ENCODE measurements at regions not wholly inside any gene's neighbourhood (a gene's known extent, or its start where the extent isn't known, plus 50 kb on each side); places are given as distances from the start of the nearest gene placed in this dataset.

- no peak for TF ChIP-seq CTCF (IDR thresholded peaks at IDR 0.05; ENCODE audit: low read depth, low read length)
These were observed 122.9 kb downstream of the NUF2 start for GRCh38 chr1:163444665-163445064.

GRCh38 chr1:163450986-163451385, 129.2 kb downstream of the NUF2 start:
- Histone ChIP-seq H3K4me3 (ENCODE audit: low read depth, low read length) (no peak overlapping the region), H3K9me3 (ENCODE audit: control insufficient read depth, insufficient read depth, low read length) (no peaks in the 10 kb centered on the region), H3K27ac (ENCODE audit: low read depth, low read length) (no peak overlapping the region), H3K27me3 (ENCODE audit: control insufficient read depth, insufficient read depth, low read length) (no peaks in the 10 kb centered on the region)
- ChIA-PET POLR2A (no interaction called here), CTCF (no interaction called here)
- TF ChIP-seq CTCF (IDR thresholded peaks at IDR 0.05; ENCODE audit: low read depth, low read length), result no peak
- no peak for DNase-seq (ENCODE audit: low read depth, low spot score)

More at GRCh38 chr1:163444665-163445064, 122.9 kb downstream of the NUF2 start:
- ChIA-PET POLR2A (no interaction called here), CTCF (no interaction called here)
- Histone ChIP-seq H3K9me3 (ENCODE audit: control insufficient read depth, insufficient read depth, low read length) (no peaks in the 10 kb centered on the region), H3K4me3 (ENCODE audit: low read depth, low read length) (no peak overlapping the region), H3K27me3 (ENCODE audit: control insufficient read depth, insufficient read depth, low read length) (peaks cover 5% of the 10 kb centered on the region), H3K27ac (ENCODE audit: low read depth, low read length) (no peak overlapping the region)
- no peak for DNase-seq (ENCODE audit: low read depth, low spot score)

GRCh38 chr1:163459539-163459938, 137.8 kb downstream of the NUF2 start:
- no peak for TF ChIP-seq CTCF (IDR thresholded peaks at IDR 0.05; ENCODE audit: low read depth, low read length)
- no peak overlapping the region for H3K4me3 ChIP-seq (ENCODE audit: low read depth, low read length)
- H3K27me3 ChIP-seq (ENCODE audit: control insufficient read depth, insufficient read depth, low read length), result no peaks in the 10 kb centered on the region
- ChIA-PET POLR2A (no interaction called here), CTCF (interaction anchor here (0.7 kb wide), 1 partner anchor 102 kb away, joined by 4 read pairs; no protein-coding TSS in a partner anchor)
- no peak for DNase-seq (ENCODE audit: low read depth, low spot score)
- H3K9me3 ChIP-seq (ENCODE audit: control insufficient read depth, insufficient read depth, low read length), result no peaks in the 10 kb centered on the region
- no peak overlapping the region for H3K27ac ChIP-seq (ENCODE audit: low read depth, low read length)

GRCh38 chr1:163467289-163467688, 145.5 kb downstream of the NUF2 start:
- no peak for DNase-seq (ENCODE audit: low read depth, low spot score)
- no peak overlapping the region for H3K4me3 ChIP-seq (ENCODE audit: low read depth, low read length)
- no peaks in the 10 kb centered on the region for H3K9me3 ChIP-seq (ENCODE audit: control insufficient read depth, insufficient read depth, low read length)
- POLR2A ChIA-PET, result no interaction called here
- H3K27ac ChIP-seq (ENCODE audit: low read depth, low read length), result no peak overlapping the region
- H3K27me3 ChIP-seq (ENCODE audit: control insufficient read depth, insufficient read depth, low read length), result no peaks in the 10 kb centered on the region
- CTCF ChIA-PET, result no interaction called here
- no peak for TF ChIP-seq CTCF (IDR thresholded peaks at IDR 0.05; ENCODE audit: low read depth, low read length)

GRCh38 chr1:163471779-163472650, 150.3 kb downstream of the NUF2 start:
- H3K27ac ChIP-seq (ENCODE audit: low read depth, low read length), result no peak overlapping the region
- H3K4me3 ChIP-seq (ENCODE audit: low read depth, low read length), result no peak overlapping the region
- no peak for TF ChIP-seq CTCF (IDR thresholded peaks at IDR 0.05; ENCODE audit: low read depth, low read length)
- H3K27me3 ChIP-seq (ENCODE audit: control insufficient read depth, insufficient read depth, low read length), result no peaks in the 10 kb centered on the region
- POLR2A ChIA-PET, result no interaction called here
- CTCF ChIA-PET, result no interaction called here
- DNase-seq (ENCODE audit: low read depth, low spot score), result no peak
- H3K9me3 ChIP-seq (ENCODE audit: control insufficient read depth, insufficient read depth, low read length), result no peaks in the 10 kb centered on the region
